Neural progenitor cell (in vitro differentiated cells): ENCODE measurements at regions not wholly inside any gene's neighbourhood (a gene's known extent, or its start where the extent isn't known, plus 50 kb on each side); places are given as distances from the start of the nearest gene placed in this dataset.

ENCODE experiments used
- EZH2 ChIP-seq: fragments of 200-600 bp; sonication (generic); IDR thresholded peaks from 2 replicates; pipeline ENCODE4 v1.6.1; 2017; ENCODE audit warnings: antibody characterized with exemption, mild to moderate bottlenecking, moderate library complexity
- EZH2phosphoT487 ChIP-seq: fragments of 200-600 bp; sonication (generic); IDR thresholded peaks from 2 replicates; pipeline ENCODE4 v1.6.1; 2017; ENCODE audit warnings: antibody characterized with exemption
- TF ChIP-seq, protein P1 (sequence below): fragments of 200-600 bp; sonication (generic); IDR thresholded peaks from 2 replicates; pipeline ENCODE4 v1.5.1; 2017; ENCODE audit warnings: antibody characterized with exemption, mild to moderate bottlenecking

DNA sequence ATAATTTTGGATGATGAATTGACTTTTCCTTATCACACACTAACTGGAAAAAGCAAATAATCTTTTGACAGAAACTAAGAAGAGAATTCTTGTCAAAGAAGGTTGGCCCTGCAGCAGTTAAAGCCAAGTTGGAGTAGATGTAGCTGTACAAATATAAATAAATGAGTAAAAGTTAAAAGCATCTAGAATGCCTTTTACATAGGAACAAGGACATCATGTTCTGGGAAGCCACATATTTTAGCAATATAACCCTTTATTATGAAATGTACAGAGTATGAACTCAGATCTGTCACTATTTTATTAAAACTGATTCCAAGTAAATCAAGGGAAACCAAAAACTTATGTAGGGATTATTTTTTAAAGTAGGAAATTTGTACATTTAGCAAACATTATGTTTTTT is 269.4 kb upstream of the FAT4 start:
- TF ChIP-seq, protein P1, sequence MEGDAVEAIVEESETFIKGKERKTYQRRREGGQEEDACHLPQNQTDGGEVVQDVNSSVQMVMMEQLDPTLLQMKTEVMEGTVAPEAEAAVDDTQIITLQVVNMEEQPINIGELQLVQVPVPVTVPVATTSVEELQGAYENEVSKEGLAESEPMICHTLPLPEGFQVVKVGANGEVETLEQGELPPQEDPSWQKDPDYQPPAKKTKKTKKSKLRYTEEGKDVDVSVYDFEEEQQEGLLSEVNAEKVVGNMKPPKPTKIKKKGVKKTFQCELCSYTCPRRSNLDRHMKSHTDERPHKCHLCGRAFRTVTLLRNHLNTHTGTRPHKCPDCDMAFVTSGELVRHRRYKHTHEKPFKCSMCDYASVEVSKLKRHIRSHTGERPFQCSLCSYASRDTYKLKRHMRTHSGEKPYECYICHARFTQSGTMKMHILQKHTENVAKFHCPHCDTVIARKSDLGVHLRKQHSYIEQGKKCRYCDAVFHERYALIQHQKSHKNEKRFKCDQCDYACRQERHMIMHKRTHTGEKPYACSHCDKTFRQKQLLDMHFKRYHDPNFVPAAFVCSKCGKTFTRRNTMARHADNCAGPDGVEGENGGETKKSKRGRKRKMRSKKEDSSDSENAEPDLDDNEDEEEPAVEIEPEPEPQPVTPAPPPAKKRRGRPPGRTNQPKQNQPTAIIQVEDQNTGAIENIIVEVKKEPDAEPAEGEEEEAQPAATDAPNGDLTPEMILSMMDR: no peak
- TF ChIP-seq EZH2: no peak
- no peak for TF ChIP-seq EZH2phosphoT487
